ENCODE measurements at regions not wholly inside any gene's neighbourhood (a gene's known extent, or its start where the extent isn't known, plus 50 kb on each side); places are given as distances from the start of the nearest gene placed in this dataset.

DNA sequence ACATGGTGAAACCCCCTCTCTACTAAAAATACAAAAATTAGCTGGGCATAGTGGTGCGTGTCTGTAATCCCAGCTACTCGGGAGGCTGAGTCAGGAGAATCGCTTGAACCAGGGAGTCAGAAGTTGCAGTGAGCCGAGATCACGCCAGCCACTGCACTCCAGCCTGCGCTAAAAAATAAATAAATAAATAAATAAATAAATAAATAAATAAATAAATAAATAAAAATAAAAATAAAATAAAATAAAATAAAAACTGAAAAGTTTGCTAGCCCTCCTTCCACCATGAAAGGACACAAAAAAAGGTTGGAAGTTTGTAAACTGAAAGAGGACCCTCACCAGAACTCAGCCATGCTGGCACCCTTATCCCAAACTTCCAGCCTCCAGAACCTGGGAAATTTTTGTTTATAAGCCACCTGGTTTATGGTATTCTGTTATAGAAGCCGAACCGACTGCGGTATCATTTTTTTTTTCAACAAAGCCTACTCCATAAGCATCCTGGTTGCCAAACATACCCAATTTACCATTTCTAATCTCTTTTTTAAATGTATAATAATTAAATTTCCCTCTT lies 448.2 kb downstream of the SEMA3D start:
- H3K9ac ChIP-seq (ENCODE audit: control insufficient read depth, insufficient read depth, low read length): no peak overlapping the region
- no peak for DNase-seq (ENCODE audit: low read depth, low spot score)
- in situ Hi-C loops (cut with MboI): no loop called here
- ChIA-PET SMC1A (ENCODE audit: uncharacterized antibody, unreplicated experiment) (no interaction called here), CTCF (no interaction called here), RAD21 (ENCODE audit: unreplicated experiment) (no interaction called here), POLR2A (no interaction called here)
- no peak overlapping the region for H3K4me3 ChIP-seq
- no peaks in the 10 kb centered on the region for H4K20me1 ChIP-seq (ENCODE audit: control insufficient read depth, insufficient read depth)
- intact Hi-C loops (cut with micrococcal nuclease; ENCODE audit: unreplicated experiment): no loop called here
- no peak overlapping the region for H3K27ac ChIP-seq (ENCODE audit: control insufficient read depth, insufficient read depth)
- no peaks in the 10 kb centered on the region for H3K27me3 ChIP-seq (replicated peaks in 1 of 2; ENCODE audit: control insufficient read depth in 2 of 2, insufficient read depth in 2 of 2, low read length in 1 of 2)
- H3K79me2 ChIP-seq (ENCODE audit: control insufficient read depth, insufficient read depth, low read length): no peaks in the 10 kb centered on the region
- H3K9me3 ChIP-seq (replicated peaks; ENCODE audit: control insufficient read depth, insufficient read depth, low read length): no peaks in the 10 kb centered on the region
- no peak for FAIRE-seq
- no TSS peak for BruUV-seq (replicated peaks)
- no peaks in the 10 kb centered on the region for H3K4me1 ChIP-seq (ENCODE audit: control insufficient read depth, insufficient read depth, low read length)
- TF ChIP-seq TCF7 (IDR thresholded peaks at IDR 0.05; ENCODE audit: borderline replicate concordance): no peak
- no peak for TF ChIP-seq HDAC6 (IDR thresholded peaks at IDR 0.05; ENCODE audit: unreplicated experiment)
- TF ChIP-seq STAT1 (conservative IDR thresholded peaks at IDR 0.05): no peak
- TF ChIP-seq, protein P1, sequence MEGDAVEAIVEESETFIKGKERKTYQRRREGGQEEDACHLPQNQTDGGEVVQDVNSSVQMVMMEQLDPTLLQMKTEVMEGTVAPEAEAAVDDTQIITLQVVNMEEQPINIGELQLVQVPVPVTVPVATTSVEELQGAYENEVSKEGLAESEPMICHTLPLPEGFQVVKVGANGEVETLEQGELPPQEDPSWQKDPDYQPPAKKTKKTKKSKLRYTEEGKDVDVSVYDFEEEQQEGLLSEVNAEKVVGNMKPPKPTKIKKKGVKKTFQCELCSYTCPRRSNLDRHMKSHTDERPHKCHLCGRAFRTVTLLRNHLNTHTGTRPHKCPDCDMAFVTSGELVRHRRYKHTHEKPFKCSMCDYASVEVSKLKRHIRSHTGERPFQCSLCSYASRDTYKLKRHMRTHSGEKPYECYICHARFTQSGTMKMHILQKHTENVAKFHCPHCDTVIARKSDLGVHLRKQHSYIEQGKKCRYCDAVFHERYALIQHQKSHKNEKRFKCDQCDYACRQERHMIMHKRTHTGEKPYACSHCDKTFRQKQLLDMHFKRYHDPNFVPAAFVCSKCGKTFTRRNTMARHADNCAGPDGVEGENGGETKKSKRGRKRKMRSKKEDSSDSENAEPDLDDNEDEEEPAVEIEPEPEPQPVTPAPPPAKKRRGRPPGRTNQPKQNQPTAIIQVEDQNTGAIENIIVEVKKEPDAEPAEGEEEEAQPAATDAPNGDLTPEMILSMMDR (IDR thresholded peaks at IDR 0.05 in 2 of 3, conservative IDR thresholded peaks at IDR 0.05 in 1 of 3; ENCODE audit: control insufficient read depth in 2 of 3, extremely low read depth in 1 of 3, insufficient read depth in 1 of 3, low read depth in 3 of 3, low read length in 3 of 3): no peak
- no peak for TF ChIP-seq HDGF (IDR thresholded peaks at IDR 0.05)
- no peak for ATAC-seq
- WGBS (ENCODE audit: insufficient coverage, insufficient replicate concordance, low lambda C conversion rate, missing lambda C conversion rate): 43% methylated on average over 9 of the region's 9 CpGs
- no peak overlapping the region for H3K4me2 ChIP-seq (ENCODE audit: control insufficient read depth, insufficient read depth)
- H2AFZ ChIP-seq (ENCODE audit: control insufficient read depth, low read depth, low read length): no peak overlapping the region
- no peaks in the 10 kb centered on the region for H3K36me3 ChIP-seq (ENCODE audit: control insufficient read depth in 2 of 2, insufficient read depth in 2 of 2, low read length in 1 of 2)

DNA sequence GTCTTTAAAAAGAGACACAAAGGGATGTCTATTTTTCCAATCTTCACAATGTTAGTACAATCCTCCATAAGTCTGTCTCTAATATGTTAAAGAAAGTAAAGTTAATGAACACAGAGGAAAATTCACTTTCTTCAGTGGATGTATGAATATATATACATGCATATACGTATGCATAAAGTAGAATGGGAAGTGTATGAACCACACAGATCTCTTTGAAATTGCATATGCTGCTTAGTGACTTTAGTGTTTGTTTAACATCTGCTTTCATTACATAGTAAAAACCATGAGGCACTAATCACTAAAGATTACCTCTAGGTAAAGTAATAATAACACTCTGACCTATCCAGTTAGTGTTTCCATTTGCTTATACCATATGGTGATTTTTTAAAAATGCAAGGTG lies 451.2 kb downstream of the SEMA3D start:
- CTCF ChIA-PET: no interaction called here
- intact Hi-C loops (cut with micrococcal nuclease; ENCODE audit: unreplicated experiment): no loop called here

More for the DNA sequence above, 451.2 kb downstream of the SEMA3D start:
- H3K4me3 ChIP-seq: no peak overlapping the region
- H3K79me2 ChIP-seq (ENCODE audit: control insufficient read depth, insufficient read depth, low read length): no peaks in the 10 kb centered on the region
- 0% methylated on average over 1 of the region's 1 CpG for WGBS (ENCODE audit: insufficient coverage, insufficient replicate concordance, low lambda C conversion rate, missing lambda C conversion rate)
- ChIA-PET RAD21 (ENCODE audit: unreplicated experiment) (no interaction called here), POLR2A (interaction anchor here (0.5 to 0.8 kb wide), 2 partner anchors 18 to 38 kb away, joined by 3 to 6 read pairs; no protein-coding TSS in a partner anchor), SMC1A (ENCODE audit: uncharacterized antibody, unreplicated experiment) (no interaction called here)
- no peak for ATAC-seq
- H4K20me1 ChIP-seq (ENCODE audit: control insufficient read depth, insufficient read depth): no peaks in the 10 kb centered on the region
- FAIRE-seq: no peak
- H3K36me3 ChIP-seq (ENCODE audit: control insufficient read depth in 2 of 2, insufficient read depth in 2 of 2, low read length in 1 of 2): no peaks in the 10 kb centered on the region
- H3K9ac ChIP-seq (ENCODE audit: control insufficient read depth, insufficient read depth, low read length): no peak overlapping the region
- no peaks in the 10 kb centered on the region for H3K27me3 ChIP-seq (replicated peaks in 1 of 2; ENCODE audit: control insufficient read depth in 2 of 2, insufficient read depth in 2 of 2, low read length in 1 of 2)
- no peak overlapping the region for H2AFZ ChIP-seq (ENCODE audit: control insufficient read depth, low read depth, low read length)
- no peak overlapping the region for H3K4me2 ChIP-seq (ENCODE audit: control insufficient read depth, insufficient read depth)
- in situ Hi-C loops (cut with MboI): no loop called here
- BruUV-seq (replicated peaks): no TSS peak
- no peak for TF ChIP-seq POU2F2 (IDR thresholded peaks at IDR 0.05; ENCODE audit: borderline replicate concordance, low read depth, low read length)
- no peak for TF ChIP-seq SREBF2 (IDR thresholded peaks at IDR 0.05; ENCODE audit: low read length)
- H3K27ac ChIP-seq (ENCODE audit: control insufficient read depth, insufficient read depth): no peak overlapping the region
- H3K4me1 ChIP-seq (ENCODE audit: control insufficient read depth, insufficient read depth, low read length): no peaks in the 10 kb centered on the region
- no peak for DNase-seq (ENCODE audit: low read depth, low spot score)
- H3K9me3 ChIP-seq (replicated peaks; ENCODE audit: control insufficient read depth, insufficient read depth, low read length): no peaks in the 10 kb centered on the region

Data from GM12878 (cell line).